HG03039 (cell line): ENCODE measurements at regions not wholly inside any gene's neighbourhood (a gene's known extent, or its start where the extent isn't known, plus 50 kb on each side); places are given as distances from the start of the nearest gene placed in this dataset.

Experiments used
- ATAC-seq: cut with Tn5 transposase; IDR thresholded peaks from one replicate; pipeline ENCODE4 v1.9.1; 2021; ENCODE audit warnings: mild to moderate bottlenecking, moderate library complexity; ENCODE audit not compliant: unreplicated experiment

DNA sequence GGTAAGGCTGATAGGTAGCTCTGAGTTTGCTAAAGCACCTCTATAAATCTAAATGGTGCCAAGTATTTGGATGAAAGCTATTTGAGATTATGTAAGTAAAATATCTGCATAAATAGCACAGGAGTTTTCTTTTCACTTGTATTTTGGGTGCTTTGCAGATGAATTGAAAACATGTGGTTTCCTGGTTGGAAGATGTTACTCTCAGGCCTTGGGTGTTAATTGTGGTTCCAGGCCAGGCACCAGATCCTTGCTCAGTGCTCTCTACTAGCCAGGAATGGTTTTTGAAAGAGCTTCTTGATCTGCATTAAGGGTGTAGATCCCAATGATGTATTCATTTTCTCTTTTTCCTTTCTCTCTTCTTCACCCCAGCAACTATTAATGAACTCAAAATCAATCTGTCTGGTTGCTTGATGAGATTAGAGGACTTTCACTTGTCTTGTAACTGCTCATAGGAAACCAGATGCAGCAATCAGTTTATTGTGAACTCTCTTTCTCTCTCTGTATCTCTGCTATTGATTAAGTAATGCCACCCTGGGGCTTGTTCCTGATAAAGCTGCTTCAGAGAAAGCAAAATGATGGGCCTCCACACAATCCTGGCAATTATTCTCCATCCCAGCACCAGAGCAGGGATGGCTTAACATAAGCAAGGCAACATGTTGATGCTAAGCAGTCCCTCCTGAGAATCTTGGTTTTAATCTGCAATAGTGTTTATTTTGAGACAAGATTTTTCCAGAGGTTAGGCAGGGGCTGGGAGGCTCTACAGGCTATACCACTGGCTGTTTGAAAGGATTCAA, 147.0 kb upstream of the NTM start:
- no peak for ATAC-seq

DNA sequence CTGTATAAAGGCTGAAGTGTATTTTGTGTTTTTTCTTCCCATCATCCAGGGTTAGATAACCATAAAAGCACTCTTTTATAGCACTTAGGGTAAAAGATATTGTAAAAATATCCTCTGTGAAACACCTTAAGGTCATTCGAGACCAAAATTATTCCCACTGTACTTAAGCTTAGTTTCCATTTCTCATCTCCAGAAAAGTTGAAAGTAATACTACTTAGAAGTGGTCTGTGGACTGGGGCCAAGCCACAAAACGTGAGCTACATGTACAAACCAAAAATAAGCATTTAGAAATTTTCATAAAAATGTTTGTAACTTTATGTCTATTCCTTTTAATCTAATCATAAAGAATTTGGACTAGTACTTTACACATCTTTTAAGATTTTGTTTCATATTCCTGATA, 142.0 kb upstream of the NTM start:
- no peak for ATAC-seq

DNA sequence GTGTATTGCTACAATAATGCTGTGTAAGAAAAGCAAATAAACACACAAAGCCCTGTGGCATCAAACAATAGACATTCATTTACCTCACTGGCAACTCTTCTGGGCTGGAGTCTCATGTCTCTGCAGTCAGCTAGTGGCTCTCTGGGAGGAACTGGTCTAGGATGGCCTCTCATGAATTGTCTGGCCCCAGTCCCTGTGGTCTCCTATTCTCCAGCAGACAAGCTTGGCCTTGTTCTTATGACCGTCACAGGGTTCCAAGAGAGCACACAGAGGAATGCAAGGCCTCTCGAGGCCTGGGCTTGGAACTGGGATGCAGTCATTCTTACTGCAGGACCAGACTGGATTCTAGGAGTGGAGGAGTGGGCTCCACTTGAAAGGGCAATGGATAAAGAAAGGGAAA, 141.2 kb upstream of the NTM start:
- ATAC-seq = no peak

DNA sequence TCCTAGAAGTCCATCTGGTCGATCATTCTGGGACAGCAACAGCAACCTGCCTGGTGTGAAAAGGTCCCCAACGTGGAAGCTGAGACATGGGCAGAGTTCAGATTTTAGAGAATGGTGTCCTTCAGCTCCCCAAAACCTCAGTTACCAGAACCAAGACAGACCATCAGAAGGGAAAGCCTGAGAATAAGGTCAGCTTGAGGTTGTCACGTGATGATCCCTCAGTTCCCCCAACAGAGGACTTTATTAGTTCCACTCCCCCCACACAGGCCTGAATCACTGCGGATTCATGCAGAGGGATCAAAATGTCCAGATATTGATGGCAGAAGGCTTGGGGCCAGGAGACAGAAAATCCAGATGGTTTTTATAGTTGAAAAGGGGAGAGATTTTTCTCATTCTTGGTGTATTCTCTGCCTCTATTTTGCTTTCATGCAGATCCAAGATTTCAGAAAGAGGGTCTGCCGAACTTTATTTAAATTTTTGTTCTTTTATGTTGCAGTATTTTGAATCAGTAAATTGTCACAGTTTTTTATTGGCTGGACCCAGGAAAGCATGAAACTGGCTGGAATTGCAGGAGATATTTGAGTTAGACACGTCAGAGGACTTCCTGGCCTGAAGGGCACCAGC, 139.0 kb upstream of the NTM start:
- no peak for ATAC-seq

DNA sequence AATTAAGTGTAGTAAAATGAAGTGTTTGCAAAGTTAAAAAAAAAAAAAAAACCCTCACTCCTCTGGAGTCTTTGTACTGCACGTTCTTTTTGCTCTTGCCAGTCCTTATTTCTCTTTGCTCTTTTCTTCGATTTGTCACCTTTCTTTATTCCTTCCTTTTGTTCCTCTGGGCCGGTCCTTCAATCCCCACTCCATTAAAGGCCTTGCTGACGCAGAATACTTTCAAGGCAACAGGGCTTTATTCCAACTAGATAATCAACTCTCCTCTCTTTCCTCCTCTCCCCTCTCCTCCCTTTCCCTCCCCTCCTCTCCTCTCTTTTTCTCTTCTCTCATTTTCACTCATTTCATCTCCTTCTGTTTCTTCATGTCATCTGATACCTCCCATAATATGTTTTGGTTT, 138.2 kb upstream of the NTM start:
- no peak for ATAC-seq

DNA sequence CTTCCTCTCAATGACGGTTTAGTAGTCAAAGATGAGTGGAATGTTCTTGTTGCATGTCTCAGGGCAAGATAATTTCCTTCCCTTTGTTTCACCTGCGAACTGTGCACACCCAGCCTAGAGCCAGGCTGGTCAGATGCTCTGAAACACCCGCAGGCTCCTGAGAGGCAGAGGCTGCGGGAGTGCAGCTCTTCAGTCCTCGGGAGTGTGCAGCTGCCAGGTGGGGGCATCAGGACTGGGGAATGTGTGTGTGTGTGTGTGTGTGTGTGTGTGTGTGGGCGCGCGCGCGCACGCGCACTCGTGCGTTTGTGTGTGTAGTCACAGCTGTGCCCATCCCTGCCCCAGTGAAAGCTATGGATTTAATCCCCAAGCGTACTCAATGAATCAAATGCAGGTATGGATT, 136.2 kb upstream of the NTM start:
- no peak for ATAC-seq

DNA sequence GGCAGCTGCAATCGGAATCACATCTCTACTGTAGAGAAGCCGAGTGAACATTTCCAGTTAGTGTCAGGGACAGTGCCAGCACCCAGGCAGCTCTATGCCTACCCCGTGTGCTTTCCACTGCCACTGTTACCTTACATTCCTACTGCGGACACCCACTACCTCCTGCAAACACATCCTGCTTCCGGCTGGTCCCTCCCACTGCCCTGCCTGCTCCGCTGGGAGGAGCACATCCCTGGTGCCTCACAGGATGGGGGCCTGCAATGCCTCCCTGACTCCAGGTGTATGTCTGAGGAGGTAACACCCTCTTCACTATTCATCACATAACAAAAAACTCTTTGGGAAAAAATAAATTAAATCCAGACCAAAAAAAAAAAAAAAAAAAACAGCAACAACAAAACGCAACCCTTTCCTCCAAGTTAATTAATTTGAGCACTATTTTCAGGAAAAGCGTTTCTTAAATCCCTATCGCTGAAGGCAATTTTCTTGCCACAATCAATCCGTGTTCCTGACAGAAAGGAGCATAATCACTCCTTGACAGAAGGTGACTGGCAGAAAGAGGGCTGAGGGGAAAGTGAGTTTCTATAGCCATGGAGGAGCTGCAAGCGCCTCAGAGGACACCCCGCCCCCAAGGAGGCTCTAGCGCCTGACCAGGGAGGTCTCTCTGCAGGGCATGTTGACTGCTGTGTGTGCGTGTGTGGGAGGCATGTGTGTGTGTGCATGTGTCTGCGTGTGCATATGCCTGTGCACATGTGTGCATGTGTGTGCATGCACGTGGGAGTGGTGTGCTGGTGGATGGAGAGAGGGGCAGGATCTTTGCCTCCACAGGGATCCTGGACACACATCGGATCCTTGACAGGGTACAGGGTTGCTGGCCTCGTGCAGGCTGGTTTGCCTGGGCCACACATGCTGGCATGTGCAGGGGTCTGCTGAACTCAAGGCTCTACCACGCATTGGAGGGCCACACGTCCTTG, 134.8 kb upstream of the NTM start:
- no peak for ATAC-seq

DNA sequence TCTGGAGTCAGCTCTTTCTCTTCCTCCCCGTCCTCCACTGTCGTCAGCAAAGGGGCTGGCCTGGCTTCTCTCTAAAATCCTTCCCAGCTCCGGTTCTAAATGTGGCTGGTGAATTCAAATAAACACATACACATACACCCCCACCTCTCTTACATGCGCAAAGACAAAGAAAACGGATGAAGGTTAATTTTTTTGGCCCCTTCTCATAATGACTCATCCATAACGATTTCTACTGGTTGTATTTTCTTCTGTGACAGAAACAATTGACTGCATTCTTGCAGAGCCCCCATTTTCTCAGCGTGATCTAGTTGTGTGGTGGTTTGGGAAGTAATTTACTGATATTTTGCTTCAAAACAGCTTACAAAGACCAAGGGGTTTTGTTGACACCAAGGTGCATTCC, 130.0 kb upstream of the NTM start:
- ATAC-seq = no peak

DNA sequence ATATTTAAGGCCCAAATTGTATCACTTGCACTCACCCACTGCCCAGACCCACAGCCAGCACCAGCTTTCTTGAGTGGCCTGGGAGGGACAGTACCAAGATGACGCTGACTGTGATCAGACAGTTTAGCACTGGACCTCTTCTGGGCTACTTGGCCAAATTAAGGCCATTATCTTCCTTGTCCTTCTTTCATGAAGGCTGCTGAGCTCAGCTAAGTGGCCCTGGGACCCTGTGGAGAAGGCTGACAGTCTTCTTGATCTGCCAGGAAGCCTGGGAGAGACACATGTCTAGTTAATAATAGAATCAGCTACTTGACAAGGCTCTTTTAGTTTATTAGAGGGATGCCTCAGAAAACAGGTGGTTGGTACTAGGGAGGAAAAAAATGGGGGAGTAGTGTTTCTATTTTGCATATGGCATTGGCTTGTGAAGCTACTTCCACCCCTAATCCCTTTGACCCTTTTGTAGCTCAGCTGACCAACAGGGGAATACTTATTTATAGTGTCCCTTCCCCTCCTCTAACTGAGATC, 127.9 kb upstream of the NTM start:
- ATAC-seq = no peak

DNA sequence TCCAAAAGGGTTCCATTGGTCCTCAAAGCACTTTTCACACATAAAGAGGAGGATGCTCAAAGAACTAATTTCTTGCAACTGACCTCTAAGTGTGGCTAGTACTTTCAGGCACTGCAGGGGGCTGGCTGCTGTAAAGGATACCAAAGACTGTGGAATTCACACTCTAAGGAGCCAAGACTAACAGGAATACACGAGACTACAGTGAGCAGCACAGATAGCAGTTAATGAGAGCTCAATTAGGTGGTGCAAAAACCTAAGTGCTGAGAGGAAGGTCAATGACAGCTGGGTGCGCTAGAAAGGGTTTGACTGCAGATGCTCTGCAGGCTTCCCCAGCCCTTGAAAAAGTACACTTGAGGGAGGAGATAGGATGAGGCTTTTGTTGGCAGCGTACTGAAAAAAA, 124.3 kb upstream of the NTM start:
- no peak for ATAC-seq

DNA sequence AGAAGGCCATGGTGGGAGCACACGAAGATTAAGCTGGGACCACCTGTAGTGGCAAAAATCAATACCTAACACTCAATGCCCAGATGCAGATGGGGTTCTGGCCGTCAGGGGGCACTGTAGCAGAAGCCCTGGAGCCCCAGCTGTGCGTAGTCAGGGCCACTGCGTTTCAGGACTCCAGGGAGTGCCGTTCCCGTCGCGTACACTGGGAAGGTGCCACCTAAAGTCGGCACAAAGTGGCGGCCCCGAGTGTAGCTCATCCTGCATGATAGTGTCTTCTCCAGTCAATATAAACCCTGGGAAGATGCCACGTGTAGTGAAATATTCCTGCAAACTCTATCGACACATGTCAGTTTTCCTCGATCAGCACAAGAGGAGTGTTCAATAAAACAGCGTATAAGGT, 123.8 kb upstream of the NTM start:
- no peak for ATAC-seq

DNA sequence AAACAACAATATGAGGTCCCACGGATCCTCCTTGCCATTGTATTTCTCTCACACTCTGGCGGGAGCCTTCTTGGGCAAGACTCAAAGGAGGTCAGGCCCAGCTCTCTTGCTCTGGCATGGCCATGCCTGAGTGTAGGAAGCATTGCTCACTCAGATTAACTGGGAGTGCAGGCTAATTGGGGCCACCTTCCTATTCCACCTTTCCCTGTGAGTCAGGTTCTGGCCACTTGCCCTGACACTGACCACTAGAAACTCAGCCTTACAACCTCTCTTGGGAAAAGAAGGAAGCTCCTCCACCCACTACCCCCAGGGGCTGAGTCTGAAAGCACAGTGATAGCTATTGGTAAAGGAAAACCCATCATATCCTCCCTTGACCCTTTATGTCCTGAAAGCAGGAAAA, 121.8 kb upstream of the NTM start:
- ATAC-seq = no peak

DNA sequence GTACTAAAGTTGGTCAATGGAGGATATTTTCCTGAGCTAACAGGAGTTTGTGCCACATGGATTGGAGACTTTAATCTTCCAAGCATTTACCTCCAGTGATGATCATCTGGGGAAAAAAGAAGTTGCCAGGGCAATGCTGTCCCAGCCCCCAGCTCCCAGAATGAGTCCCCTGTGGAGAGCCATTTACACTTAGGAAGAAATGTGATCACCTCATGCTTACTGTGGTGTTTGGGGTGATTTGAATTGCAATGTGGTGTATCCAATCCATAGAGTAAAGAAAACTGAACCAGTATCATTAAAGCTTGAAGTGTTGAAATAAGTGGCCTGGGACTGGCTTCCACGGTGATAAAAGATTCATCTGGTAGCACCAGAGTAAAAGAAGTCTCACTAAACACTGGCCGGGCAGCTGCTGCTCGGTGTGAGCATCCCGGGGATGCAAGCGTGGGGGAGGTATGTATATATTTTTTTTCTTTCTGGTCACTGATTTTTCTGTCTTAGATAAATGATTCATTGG, 117.2 kb upstream of the NTM start:
- ATAC-seq = no peak

DNA sequence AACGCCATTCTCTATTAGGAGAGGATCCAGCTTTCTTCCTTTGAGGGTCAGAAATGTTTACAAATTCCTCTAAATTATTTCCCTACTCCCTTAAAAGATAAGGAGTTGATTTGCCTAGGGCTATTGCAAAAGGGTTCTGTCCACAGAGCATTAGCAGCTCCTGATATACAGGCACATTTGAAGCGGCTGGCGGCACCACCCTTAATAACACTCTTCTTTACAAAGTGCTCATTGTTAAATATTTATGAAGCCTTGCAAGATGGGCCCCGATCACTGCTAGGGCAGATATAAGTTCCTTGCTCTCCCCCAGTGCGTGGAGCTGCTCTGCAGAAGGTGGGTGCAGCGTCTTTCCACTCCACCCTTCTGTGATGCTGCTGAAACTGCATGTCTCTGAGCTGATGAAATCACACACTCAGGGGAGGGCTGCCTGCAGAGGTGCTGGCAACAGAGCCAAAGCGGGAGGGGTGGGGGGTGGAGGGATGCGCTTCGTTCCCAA, 116.7 kb upstream of the NTM start:
- no peak for ATAC-seq

DNA sequence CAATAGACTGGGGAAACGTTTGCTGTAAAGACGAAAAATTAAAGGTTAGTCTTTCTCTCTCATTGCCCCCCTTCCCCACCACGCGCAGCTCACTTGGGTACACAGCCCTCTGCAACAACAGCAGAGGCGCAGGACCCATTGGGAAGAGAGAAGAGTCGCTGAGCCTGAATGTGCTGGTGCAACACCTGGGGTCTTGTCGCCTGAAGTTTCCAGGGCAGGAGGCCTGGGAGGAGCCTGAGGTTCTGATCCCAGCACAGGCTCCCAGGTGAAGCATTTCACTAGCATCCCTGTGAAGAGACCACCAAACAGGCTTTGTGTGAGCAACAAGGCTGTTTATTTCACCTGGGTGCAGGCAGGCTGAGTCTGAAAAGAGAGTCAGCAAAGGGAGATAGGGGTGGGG, 116.2 kb upstream of the NTM start:
- ATAC-seq = no peak

DNA sequence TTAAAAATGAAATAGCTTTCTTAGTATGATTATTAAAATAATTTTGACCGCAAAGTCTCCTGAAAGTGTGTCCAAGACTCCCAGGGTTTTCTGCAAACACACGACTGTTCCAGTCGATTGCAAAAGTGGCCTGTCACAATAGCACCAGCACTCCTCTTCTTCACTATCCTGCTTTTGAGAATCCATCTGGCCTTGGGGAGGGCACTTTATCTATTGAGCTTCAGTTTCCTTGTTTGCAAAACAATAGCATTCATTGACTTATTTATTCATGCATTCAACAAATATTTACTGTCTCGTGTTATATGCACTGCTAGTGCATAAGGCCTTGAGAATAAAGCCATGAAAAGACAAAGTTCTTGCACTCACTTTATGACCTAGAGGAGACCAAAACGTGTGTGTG, 96.2 kb upstream of the NTM start:
- no peak for ATAC-seq

DNA sequence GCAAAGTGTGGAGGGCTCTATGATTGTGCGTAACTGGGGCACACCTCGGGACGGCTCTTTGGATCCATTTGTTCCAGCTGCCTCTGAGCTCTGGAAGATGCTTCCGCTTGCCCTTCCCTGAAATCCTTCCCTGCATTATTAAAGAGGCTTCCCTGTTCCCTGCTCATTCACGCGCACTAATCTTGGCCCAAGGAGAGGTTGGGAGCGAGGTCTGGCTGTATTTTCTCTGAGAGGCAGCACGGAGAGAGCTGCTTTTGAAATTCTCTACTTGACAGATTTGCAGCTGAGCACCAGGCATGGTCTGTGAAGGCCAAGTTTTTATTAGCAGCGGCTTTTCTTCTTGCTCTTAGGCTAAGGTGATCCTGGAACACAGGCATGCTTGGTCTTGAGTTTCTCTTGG, 94.8 kb upstream of the NTM start:
- ATAC-seq = no peak

DNA sequence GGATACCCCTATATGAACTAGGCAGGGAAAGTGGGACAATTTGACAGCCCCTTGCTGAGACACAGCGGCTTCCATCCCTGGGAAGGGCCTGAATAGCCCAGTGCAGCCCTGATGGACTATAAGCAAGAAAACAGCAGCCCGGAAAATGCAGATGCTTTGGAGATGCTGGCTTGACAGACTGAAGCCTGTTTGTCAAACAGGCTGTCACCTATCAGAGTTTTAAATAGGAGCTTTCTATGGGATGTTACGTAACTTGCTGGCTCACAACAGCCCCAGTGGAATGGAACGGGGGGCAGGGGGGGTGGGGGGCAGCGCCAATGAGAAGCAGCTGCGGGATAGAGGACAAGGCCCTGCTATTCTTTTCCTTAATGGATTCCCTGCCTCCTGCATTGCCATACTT, 91.9 kb upstream of the NTM start:
- no peak for ATAC-seq

DNA sequence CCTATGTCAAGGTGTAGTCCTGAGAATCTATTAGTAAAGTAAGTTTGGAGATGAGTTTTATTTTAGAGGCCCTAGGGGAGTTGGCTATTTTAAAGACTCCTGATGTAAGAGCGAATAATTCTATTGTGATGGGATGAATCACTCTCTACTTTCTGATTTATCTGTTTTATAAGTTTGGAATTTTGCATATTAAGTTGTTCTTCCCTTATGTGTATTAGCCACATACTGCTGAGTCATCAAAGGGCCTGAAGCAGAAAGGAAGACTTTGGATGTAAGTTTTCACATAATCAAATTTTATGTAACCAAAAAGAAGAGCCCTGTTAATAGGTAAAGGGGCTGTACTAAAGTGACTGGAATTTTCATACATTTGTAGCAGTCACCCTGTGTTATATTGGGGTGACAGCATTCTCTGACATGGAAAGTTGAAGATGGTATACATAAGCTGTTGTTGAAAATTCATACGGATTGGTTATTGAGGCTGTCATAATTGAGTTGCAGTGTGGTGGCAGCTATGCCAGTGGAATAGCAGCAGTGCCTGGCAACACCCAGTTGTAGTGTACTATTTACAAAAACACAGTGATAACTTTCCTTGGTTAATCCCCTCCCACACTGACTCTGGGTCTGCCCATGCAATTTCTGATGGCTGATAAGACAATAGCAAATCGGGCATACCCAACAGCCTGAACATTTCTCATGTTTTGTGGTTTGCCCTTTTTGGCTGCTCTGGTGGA, 90.6 kb upstream of the NTM start:
- no peak for ATAC-seq

DNA sequence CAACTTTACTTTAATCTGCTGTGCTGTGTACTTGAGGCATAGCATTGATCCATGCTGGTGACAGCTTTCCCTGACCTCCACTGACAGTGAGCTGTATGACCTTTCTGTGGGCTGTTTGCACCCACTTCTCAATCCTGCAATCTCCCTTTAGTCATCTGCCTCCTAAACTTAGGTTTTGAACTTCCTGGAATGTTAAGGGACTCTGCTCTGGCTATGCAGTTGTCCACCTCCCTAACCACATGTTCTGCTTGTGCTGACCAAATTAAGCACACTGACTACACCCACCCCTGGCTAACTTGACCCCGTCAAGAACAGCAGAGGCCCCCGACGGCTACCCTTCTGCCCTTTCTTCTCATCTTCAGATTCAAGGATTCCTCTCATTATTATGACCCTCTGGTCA, 89.1 kb upstream of the NTM start:
- no peak for ATAC-seq
